Suprapubic skin (tissue), 4 donors: ENCODE measurements at regions not wholly inside any gene's neighbourhood (a gene's known extent, or its start where the extent isn't known, plus 50 kb on each side); places are given as distances from the start of the nearest gene placed in this dataset.

ENCODE experiments used
- EP300 ChIP-seq: sonication (generic); formaldehyde crosslinking; IDR thresholded peaks from one replicate; pipeline ENCODE4 v1.6.1; 2017; ENCODE audit warnings: antibody characterized with exemption
- POLR2AphosphoS5 ChIP-seq, 3 donors: sonication (generic); formaldehyde crosslinking; IDR thresholded peaks; one replicate each; pipeline ENCODE4 v1.6.1; 2017; ENCODE audit warnings: antibody characterized with exemption in 3 of 3

GRCh38 chr2:7264791-7265190 lies 347.6 kb downstream of the RNF144A start:
- TF ChIP-seq EP300: no peak
- TF ChIP-seq POLR2AphosphoS5 (IDR thresholded peaks at IDR 0.05): no peak
